Astrocyte (in vitro differentiated cells and primary cell): ENCODE measurements at regions not wholly inside any gene's neighbourhood (a gene's known extent, or its start where the extent isn't known, plus 50 kb on each side); places are given as distances from the start of the nearest gene placed in this dataset.

ENCODE experiments used
- DNase-seq: peaks from one replicate; pipeline ENCODE4 v3.0.0-alpha.2; 2010; ENCODE audit warnings: low read depth
- FAIRE-seq: peaks from 2 replicates; lab custom pipeline; 2011; peaks lifted over from hg19 to GRCh38; lab: Jason Lieb, UNC
- H2AFZ ChIP-seq: 2 replicates; pipeline ENCODE4 v1.6.0; 2012; ENCODE audit warnings: low read depth, low read length, inconsistent platforms
- H3K27ac ChIP-seq: 2 replicates; pipeline ENCODE4 v1.5.1; 2011; ENCODE audit warnings: low read depth, low read length, inconsistent platforms
- H3K27me3 ChIP-seq: 2 replicates; pipeline ENCODE4 v1.6.0; 2011; ENCODE audit warnings: low read length, inconsistent platforms; ENCODE audit not compliant: insufficient read depth
- H3K36me3 ChIP-seq: 2 replicates; pipeline ENCODE4 v1.5.1; 2011; ENCODE audit warnings: low read length, inconsistent platforms; ENCODE audit not compliant: insufficient read depth
- H3K4me1 ChIP-seq: 2 replicates; pipeline ENCODE4 v1.5.1; 2011; ENCODE audit warnings: low read length, inconsistent platforms; ENCODE audit not compliant: insufficient read depth
- H3K4me2 ChIP-seq: 2 replicates; pipeline ENCODE4 v1.6.0; 2012; ENCODE audit warnings: low read length, inconsistent platforms
- H3K4me3 ChIP-seq: 2 replicates; pipeline ENCODE4 v1.5.1; 2011; ENCODE audit warnings: low read depth, mild to moderate bottlenecking, low read length, inconsistent platforms; ENCODE audit not compliant: insufficient read depth
- H3K79me2 ChIP-seq: 2 replicates; pipeline ENCODE4 v1.6.0; 2012; ENCODE audit warnings: mild to moderate bottlenecking, low read length, inconsistent platforms; ENCODE audit not compliant: insufficient read depth
- H3K9ac ChIP-seq: 2 replicates; pipeline ENCODE4 v1.6.0; 2012; ENCODE audit warnings: mild to moderate bottlenecking, low read length, inconsistent platforms
- H3K9me3 ChIP-seq: 2 replicates; pipeline ENCODE4 v1.5.1; 2012; ENCODE audit warnings: low read depth, mild to moderate bottlenecking, low read length, inconsistent platforms; ENCODE audit not compliant: insufficient read depth
- H4K20me1 ChIP-seq: 2 replicates; pipeline ENCODE4 v1.6.0; 2012; ENCODE audit warnings: low read length, inconsistent platforms; ENCODE audit not compliant: insufficient read depth
- H3K27ac Mint-ChIP-seq: one replicate; pipeline ENCODE4 v1.8.0; 2021; ENCODE audit warnings: mild to moderate bottlenecking, mixed read lengths; ENCODE audit not compliant: unreplicated experiment
- H3K27me3 Mint-ChIP-seq: one replicate; pipeline ENCODE4 v1.8.0; 2021; ENCODE audit warnings: low read depth, mixed read lengths; ENCODE audit not compliant: unreplicated experiment
- H3K36me3 Mint-ChIP-seq: one replicate; pipeline ENCODE4 v1.8.0; 2021; ENCODE audit warnings: low read depth, mixed read lengths; ENCODE audit not compliant: unreplicated experiment
- H3K4me1 Mint-ChIP-seq: one replicate; pipeline ENCODE4 v1.8.0; 2021; ENCODE audit warnings: low read depth, mixed read lengths; ENCODE audit not compliant: unreplicated experiment
- H3K4me3 Mint-ChIP-seq: one replicate; pipeline ENCODE4 v1.8.0; 2021; ENCODE audit warnings: mild to moderate bottlenecking, moderate library complexity, mixed read lengths; ENCODE audit not compliant: unreplicated experiment
- H3K9me3 Mint-ChIP-seq: one replicate; pipeline ENCODE4 v1.8.0; 2021; ENCODE audit warnings: mild to moderate bottlenecking, mixed read lengths; ENCODE audit not compliant: unreplicated experiment
- CTCF ChIP-seq: IDR thresholded peaks from 2 replicates; pipeline ENCODE4 v1.5.1; 2011; ENCODE audit warnings: low read depth, mild to moderate bottlenecking, inconsistent platforms, low read length, moderate library complexity; ENCODE audit not compliant: insufficient read depth
- EZH2 ChIP-seq: IDR thresholded peaks from 2 replicates; pipeline ENCODE4 v1.6.1; 2012; ENCODE audit warnings: mild to moderate bottlenecking, low read length, inconsistent platforms; ENCODE audit not compliant: insufficient read depth

DNA sequence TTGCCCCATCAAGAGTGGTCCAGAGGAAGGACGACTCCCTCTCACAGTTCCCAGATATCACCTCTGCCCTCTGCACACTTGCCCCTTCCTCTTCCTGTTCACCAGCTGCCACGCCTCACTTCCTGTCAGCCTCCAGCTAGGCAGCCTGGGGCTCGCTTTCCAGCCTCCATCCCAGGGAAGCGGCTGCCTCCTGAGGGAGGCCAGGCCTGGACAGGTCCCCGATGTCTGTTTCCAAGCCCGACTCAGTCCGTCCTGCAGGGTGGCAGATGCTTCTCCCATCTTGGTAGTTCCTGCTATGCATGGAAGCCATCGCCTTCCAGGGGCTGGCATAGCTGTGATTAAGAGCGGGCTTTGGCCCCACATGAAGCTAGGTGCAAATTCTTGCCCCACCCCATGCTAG lies 233.5 kb upstream of the PMEPA1 start:
- Mint-ChIP-seq H3K9me3 (peaks cover 7% of the 10 kb centered on the region), H3K36me3 (no peaks in the 10 kb centered on the region), H3K4me3 (no peak overlapping the region), H3K27me3 (peaks cover 35% of the 10 kb centered on the region), H3K27ac (no peak overlapping the region), H3K4me1 (peaks cover 13% of the 10 kb centered on the region)
- Histone ChIP-seq H3K79me2 (no peaks in the 10 kb centered on the region), H3K4me1 (peaks cover 24% of the 10 kb centered on the region), H3K27me3 (no peaks in the 10 kb centered on the region), H3K4me3 (no peak overlapping the region), H3K27ac (no peak overlapping the region), H3K9ac (no peak overlapping the region), H3K9me3 (no peaks in the 10 kb centered on the region), H3K4me2 (no peak overlapping the region), H2AFZ (no peak overlapping the region), H3K36me3 (no peaks in the 10 kb centered on the region), H4K20me1 (no peaks in the 10 kb centered on the region)
- TF ChIP-seq EZH2: no peak
- no peak for TF ChIP-seq CTCF
- DNase-seq (no peak), FAIRE-seq (no peak)

DNA sequence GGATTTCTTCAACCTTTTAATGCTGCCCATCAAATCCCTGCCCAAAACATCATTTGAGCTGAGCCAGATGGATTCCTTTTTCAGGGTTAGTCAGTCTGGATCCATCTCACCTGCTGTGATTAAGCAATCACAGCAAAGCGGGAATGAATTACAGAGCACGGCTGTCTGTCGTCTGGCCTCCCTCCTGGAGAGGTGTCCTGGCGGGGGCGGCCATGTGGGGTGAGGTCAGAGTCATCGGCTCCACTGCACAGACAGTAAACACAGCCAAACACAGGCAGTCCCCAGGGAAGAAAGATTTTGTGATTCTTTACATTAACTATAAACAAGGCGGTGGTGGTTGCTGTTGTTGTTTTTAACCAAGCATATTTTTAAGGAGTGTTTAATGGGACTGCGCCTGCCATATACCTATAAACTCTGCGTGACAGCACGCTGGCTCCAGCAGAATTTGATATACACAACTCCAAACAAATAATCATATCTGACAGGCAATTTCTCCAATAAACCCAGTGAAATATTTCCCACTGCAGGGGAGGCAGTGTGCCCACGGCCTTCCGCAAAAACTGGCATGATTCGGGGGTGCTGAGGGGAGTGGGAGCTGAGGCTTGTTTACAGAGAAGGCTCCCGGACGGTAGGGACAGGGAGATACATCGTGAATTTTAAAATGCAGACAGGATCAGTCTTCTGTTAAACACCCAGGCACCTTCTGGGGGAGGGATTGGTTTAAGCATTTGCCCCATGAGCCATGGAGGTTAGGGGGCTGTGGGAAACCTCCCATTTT lies 232.0 kb upstream of the PMEPA1 start:
- Histone ChIP-seq H3K4me2 (peak overlapping the region; percentile 21), H3K79me2 (no peaks in the 10 kb centered on the region), H3K9ac (peak overlapping the region; percentile 10), H3K4me1 (peaks cover 18% of the 10 kb centered on the region), H3K9me3 (no peaks in the 10 kb centered on the region), H4K20me1 (no peaks in the 10 kb centered on the region), H3K27me3 (no peaks in the 10 kb centered on the region), H3K27ac (no peak overlapping the region), H3K4me3 (no peak overlapping the region), H3K36me3 (no peaks in the 10 kb centered on the region), H2AFZ (no peak overlapping the region)
- Mint-ChIP-seq H3K27ac (peak overlapping the region; percentile 36), H3K9me3 (peaks cover 2% of the 10 kb centered on the region), H3K36me3 (no peaks in the 10 kb centered on the region), H3K4me1 (peaks cover 13% of the 10 kb centered on the region), H3K4me3 (no peak overlapping the region), H3K27me3 (peaks cover 30% of the 10 kb centered on the region)
- no peak for FAIRE-seq
- DNase-seq: no peak
- no peak for TF ChIP-seq EZH2
- no peak for TF ChIP-seq CTCF

DNA sequence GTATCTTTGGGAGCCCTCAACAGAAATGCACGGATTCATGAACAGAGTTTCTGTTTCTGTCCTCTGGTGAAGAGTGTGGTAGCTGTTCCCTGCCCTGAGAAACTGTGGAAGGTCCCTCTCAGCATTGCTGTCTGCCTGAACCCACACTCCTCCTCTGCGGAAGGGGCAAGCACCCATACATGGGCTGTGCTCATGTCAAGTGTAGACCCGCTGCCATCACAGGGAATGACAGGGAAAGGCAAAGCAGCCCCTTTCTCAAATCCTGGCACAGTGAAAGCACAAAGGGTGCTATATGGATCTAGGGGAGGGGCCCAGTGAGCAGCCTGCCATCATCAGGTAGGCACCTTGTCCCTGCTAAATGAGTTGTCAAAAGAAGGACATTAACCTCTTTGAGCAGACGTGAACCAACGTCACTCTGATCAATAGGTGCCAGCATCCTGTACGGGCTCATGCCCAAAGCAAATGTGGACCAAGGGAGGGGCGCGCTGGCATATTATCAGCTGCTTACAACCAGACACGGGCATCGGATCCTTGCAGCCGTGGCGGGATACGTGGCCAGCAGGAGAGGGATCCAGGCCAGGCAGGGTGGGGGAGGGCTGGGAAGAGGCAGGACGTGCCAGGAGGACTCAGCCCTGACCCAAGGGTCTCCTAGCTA lies 231.2 kb upstream of the PMEPA1 start:
- H3K9me3 ChIP-seq: no peaks in the 10 kb centered on the region
- no peak for FAIRE-seq
- H3K27ac Mint-ChIP-seq: no peak overlapping the region

More for the DNA sequence above, 231.2 kb upstream of the PMEPA1 start:
- Histone ChIP-seq H4K20me1 (no peaks in the 10 kb centered on the region), H3K4me3 (no peak overlapping the region), H2AFZ (no peak overlapping the region), H3K27ac (no peak overlapping the region), H3K4me1 (peaks cover 18% of the 10 kb centered on the region), H3K9ac (no peak overlapping the region), H3K79me2 (no peaks in the 10 kb centered on the region), H3K27me3 (no peaks in the 10 kb centered on the region), H3K4me2 (peak overlapping the region; percentile 21), H3K36me3 (no peaks in the 10 kb centered on the region)
- H3K4me1 Mint-ChIP-seq: peaks cover 13% of the 10 kb centered on the region
- H3K27me3 Mint-ChIP-seq: peaks cover 23% of the 10 kb centered on the region
- TF ChIP-seq EZH2 (no peak), CTCF (no peak)
- H3K4me3 Mint-ChIP-seq: no peak overlapping the region
- H3K36me3 Mint-ChIP-seq: no peaks in the 10 kb centered on the region
- no peak for DNase-seq
- H3K9me3 Mint-ChIP-seq: peaks cover 5% of the 10 kb centered on the region
